H1 (cell line): ENCODE measurements at regions not wholly inside any gene's neighbourhood (a gene's known extent, or its start where the extent isn't known, plus 50 kb on each side); places are given as distances from the start of the nearest gene placed in this dataset.

ENCODE experiments used
- CTCF ChIA-PET: fragments of 300-600 bp; sonication (Branson Sonifier 250); formaldehyde crosslinking; loops from one replicate; lab custom pipeline; 2021; ENCODE audit not compliant: partially characterized antibody; lab: Charles Lee
- POLR2A ChIA-PET: fragments of 300-600 bp; sonication (Branson Sonifier 250); formaldehyde crosslinking; loops from one replicate; lab custom pipeline; 2021; ENCODE audit warnings: inconsistent platforms; ENCODE audit not compliant: partially characterized antibody; lab: Charles Lee
- DNase-seq, 2 experiments: peaks; one replicate each; pipeline versions ENCODE4 v3.0.0 to v3.0.0-alpha.2; 2010 to 2022; ENCODE audit warnings: low spot score in 2 of 2, low read depth in 1 of 2, mixed read lengths in 1 of 2
- FAIRE-seq: peaks from 2 replicates; lab custom pipeline; 2011; peaks lifted over from hg19 to GRCh38; lab: Jason Lieb, UNC
- H2AFZ ChIP-seq: 2 replicates; pipeline ENCODE4 v1.8.1; 2012; ENCODE audit warnings: low read length, inconsistent platforms
- H2AK5ac ChIP-seq: 2 replicates; pipeline ENCODE4 v1.6.1; 2013; ENCODE audit warnings: low read depth, low read length
- H2BK120ac ChIP-seq: replicated peaks from 2 replicates; pipeline ENCODE3; 2013; ENCODE audit warnings: low read depth, low read length, inconsistent platforms
- H2BK12ac ChIP-seq: 2 replicates; pipeline ENCODE4 v1.6.1; 2013; ENCODE audit warnings: low read depth, low read length
- H2BK15ac ChIP-seq: 2 replicates; pipeline ENCODE4 v1.6.1; 2013; ENCODE audit warnings: low read length
- H2BK20ac ChIP-seq: 2 replicates; pipeline ENCODE4 v1.6.1; 2013; ENCODE audit warnings: low read length
- H2BK5ac ChIP-seq: 2 replicates; pipeline ENCODE4 v1.6.1; 2013; ENCODE audit warnings: low read depth, low read length
- H3K14ac ChIP-seq: 2 replicates; pipeline ENCODE4 v1.6.1; 2013; ENCODE audit warnings: inconsistent platforms; ENCODE audit not compliant: insufficient read length
- H3K18ac ChIP-seq: 2 replicates; pipeline ENCODE4 v1.6.1; 2013; ENCODE audit warnings: low read length; ENCODE audit errors: extremely low read depth
- H3K23ac ChIP-seq: 2 replicates; pipeline ENCODE4 v1.6.1; 2013; ENCODE audit warnings: inconsistent platforms; ENCODE audit not compliant: insufficient read length
- H3K23me2 ChIP-seq: 2 replicates; pipeline ENCODE4 v1.6.1; 2013; ENCODE audit warnings: low read depth, low read length
- H3K27ac ChIP-seq: 2 replicates; pipeline ENCODE4 v1.6.1; 2011; ENCODE audit warnings: low read depth, low read length, inconsistent platforms
- H3K27me3 ChIP-seq, 4 experiments: replicated peaks in 1 of 4; 1 replicate in 1 of 4; 2 replicates in 3 of 4; pipeline versions ENCODE4 v1.6.1 to v1.8.1; 2011 to 2013; ENCODE audit warnings: low read length in 3 of 4, mild to moderate bottlenecking in 3 of 4, inconsistent platforms in 2 of 4, mixed read lengths in 2 of 4, moderate library complexity in 1 of 4; ENCODE audit not compliant: control insufficient read depth in 3 of 4, insufficient read depth in 3 of 4; ENCODE audit errors: extremely low read depth in 1 of 4
- H3K36me3 ChIP-seq, 4 experiments: 2 replicates each; pipeline versions ENCODE4 v1.6.1 to v1.8.1; 2011 to 2013; ENCODE audit warnings: mild to moderate bottlenecking in 4 of 4, low read length in 3 of 4, moderate library complexity in 2 of 4, control low read depth in 1 of 4, inconsistent platforms in 1 of 4; ENCODE audit not compliant: insufficient read depth in 4 of 4, control insufficient read depth in 2 of 4
- H3K4ac ChIP-seq: replicated peaks from 2 replicates; pipeline ENCODE3; 2013; ENCODE audit warnings: low read length, low read depth, mixed read lengths, inconsistent platforms; ENCODE audit not compliant: insufficient read length
- H3K4me1 ChIP-seq, 4 experiments: replicated peaks in 1 of 4; 1 replicate in 1 of 4; 2 replicates in 3 of 4; pipeline versions ENCODE4 v1.6.1 to v1.8.1; 2011 to 2013; ENCODE audit warnings: low read length in 3 of 4, inconsistent platforms in 2 of 4, mixed read lengths in 1 of 4; ENCODE audit not compliant: insufficient read depth in 4 of 4, control insufficient read depth in 3 of 4
- H3K4me2 ChIP-seq, 2 experiments: 2 replicates each; pipeline versions ENCODE4 v1.6.1 to v1.8.1; 2011 to 2013; ENCODE audit warnings: low read depth in 2 of 2, low read length in 2 of 2, control low read depth in 1 of 2, inconsistent platforms in 1 of 2, mild to moderate bottlenecking in 1 of 2; ENCODE audit not compliant: insufficient read depth in 1 of 2
- H3K4me3 ChIP-seq, 4 experiments: fragments of 200-600, 300-600 bp in 1 of 4; sonication (generic), shearing (Covaris generic), sonication (Bioruptor Twin) in 1 of 4; 2 replicates each; pipeline versions ENCODE4 v1.5.1 to v1.8.1; 2011 to 2016; ENCODE audit warnings: low read length in 4 of 4, low read depth in 3 of 4, control low read depth in 2 of 4, inconsistent platforms in 2 of 4, mild to moderate bottlenecking in 2 of 4, mixed read lengths in 1 of 4, moderate library complexity in 1 of 4; ENCODE audit not compliant: insufficient read depth in 2 of 4; ENCODE audit errors: extremely low read depth in 1 of 4
- H3K56ac ChIP-seq: replicated peaks from 2 replicates; pipeline ENCODE3; 2013; ENCODE audit warnings: low read depth, mild to moderate bottlenecking, mixed read lengths, low read length, inconsistent platforms; ENCODE audit not compliant: insufficient read length
- H3K79me1 ChIP-seq: 2 replicates; pipeline ENCODE4 v1.6.1; 2013; ENCODE audit warnings: low read depth, low read length, control low read depth
- H3K79me2 ChIP-seq, 2 experiments: 2 replicates each; pipeline versions ENCODE4 v1.6.1 to v1.8.1; 2012 to 2013; ENCODE audit warnings: low read length in 2 of 2, mild to moderate bottlenecking in 2 of 2, inconsistent platforms in 1 of 2; ENCODE audit not compliant: insufficient read depth in 2 of 2, control insufficient read depth in 1 of 2
- H3K9ac ChIP-seq, 4 experiments: replicated peaks in 1 of 4; 1 replicate in 1 of 4; 2 replicates in 3 of 4; pipeline versions ENCODE4 v1.6.1 to v1.8.1; 2011 to 2013; ENCODE audit warnings: low read depth in 3 of 4, low read length in 3 of 4, control low read depth in 2 of 4, mild to moderate bottlenecking in 2 of 4, moderate library complexity in 2 of 4, inconsistent platforms in 1 of 4; ENCODE audit errors: extremely low read depth in 1 of 4
- H3K9me3 ChIP-seq, 2 experiments: 2 replicates each; pipeline versions ENCODE4 v1.6.1 to v1.8.1; 2012 to 2013; ENCODE audit warnings: mild to moderate bottlenecking in 2 of 2, moderate library complexity in 2 of 2, control low read depth in 1 of 2, inconsistent platforms in 1 of 2, low read depth in 1 of 2, low read length in 1 of 2, mixed read lengths in 1 of 2; ENCODE audit not compliant: insufficient read depth in 2 of 2
- H4K20me1 ChIP-seq, 2 experiments: replicated peaks in 1 of 2; 2 replicates each; pipeline versions ENCODE3 to v1.8.1; 2011 to 2013; ENCODE audit warnings: inconsistent platforms in 2 of 2, low read length in 2 of 2, mild to moderate bottlenecking in 1 of 2; ENCODE audit not compliant: insufficient read depth in 2 of 2, control insufficient read depth in 1 of 2
- H4K5ac ChIP-seq: 2 replicates; pipeline ENCODE4 v1.6.1; 2013; ENCODE audit warnings: low read length, low read depth, mixed read lengths, inconsistent platforms; ENCODE audit not compliant: insufficient read length
- H4K8ac ChIP-seq: 2 replicates; pipeline ENCODE4 v1.8.0; 2013; ENCODE audit warnings: mild to moderate bottlenecking, moderate library complexity, low read length, inconsistent platforms; ENCODE audit not compliant: insufficient read depth; ENCODE audit errors: extremely low read depth
- H4K91ac ChIP-seq: replicated peaks from 2 replicates; pipeline ENCODE3; 2013; ENCODE audit warnings: low read length, mixed read lengths, inconsistent platforms; ENCODE audit not compliant: insufficient read length
- ASH2L ChIP-seq: fragments of 200-600, 300-600 bp; sonication (generic); IDR thresholded peaks from one replicate; pipeline ENCODE4 v1.7.1; 2017; ENCODE audit warnings: low read length
- CHD2 ChIP-seq: IDR thresholded peaks from 2 replicates; pipeline ENCODE4 v1.6.1; 2012; ENCODE audit warnings: low read length, improper control_type of control experiment
- CREB1 ChIP-seq: IDR thresholded peaks from 2 replicates; pipeline ENCODE4 v1.6.1; 2012; ENCODE audit warnings: inconsistent platforms
- KDM1A ChIP-seq: fragments of 200-600, 300-600 bp; sonication (generic); IDR thresholded peaks from 2 replicates; pipeline ENCODE4 v1.7.1; 2016; ENCODE audit warnings: mild to moderate bottlenecking, low read length, borderline replicate concordance
- POLR2A ChIP-seq, 2 experiments: IDR thresholded peaks; 1 replicate in 1 of 2; 2 replicates in 1 of 2; pipeline ENCODE4 v1.6.1; 2011; ENCODE audit warnings: low read depth in 2 of 2, low read length in 2 of 2, mild to moderate bottlenecking in 2 of 2; ENCODE audit errors: control extremely low read depth in 1 of 2
- POLR2AphosphoS5 ChIP-seq: IDR thresholded peaks from 2 replicates; pipeline ENCODE4 v1.6.1; 2011; ENCODE audit warnings: low read depth, low read length
- SIX5 ChIP-seq: IDR thresholded peaks from 2 replicates; pipeline ENCODE4 v1.6.1; 2011; ENCODE audit warnings: mild to moderate bottlenecking, low read depth, low read length
- TCF12 ChIP-seq: IDR thresholded peaks from 2 replicates; pipeline ENCODE4 v1.6.1; 2011; ENCODE audit warnings: low read depth, mild to moderate bottlenecking, low read length
- WGBS, 2 experiments: shearing (Covaris generic) in 1 of 2; methylation state at CpG; one replicate each; pipeline versions ENCODE4 v1.1.6 to v1.1.7; 2013 to 2015; ENCODE audit warnings: low lambda C conversion rate in 2 of 2, mixed read lengths in 2 of 2, inconsistent platforms in 1 of 2, low coverage in 1 of 2, missing lambda C conversion rate in 1 of 2; ENCODE audit not compliant: insufficient replicate concordance in 2 of 2, insufficient coverage in 1 of 2, insufficient read length in 1 of 2; ENCODE audit errors: extremely low coverage in 1 of 2, missing lambda C conversion rate in 1 of 2; 5-methylcytosine and 5-hydroxymethylcytosine counted together

DNA sequence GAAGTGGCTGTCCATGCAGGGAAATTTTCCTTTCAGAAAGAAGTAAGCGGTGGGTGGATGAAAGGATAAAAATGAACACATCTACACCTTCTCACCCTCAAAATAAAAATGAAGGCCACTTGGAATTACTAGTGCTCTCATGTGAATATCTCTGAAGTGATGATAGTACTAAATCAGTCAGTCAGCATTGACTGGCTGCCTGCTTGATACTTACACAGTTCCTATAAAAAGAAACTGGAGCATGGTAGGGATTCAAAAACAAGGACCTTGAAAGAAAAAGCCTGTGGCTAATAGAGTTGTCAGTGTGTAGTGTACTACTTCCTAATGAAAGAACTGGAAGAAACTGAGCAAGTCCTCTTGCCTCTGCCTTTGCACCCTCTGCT, 239.7 kb downstream of the HLX start:
- H2BK5ac ChIP-seq = no peak overlapping the region
- POLR2A ChIA-PET = no interaction called here
- TF ChIP-seq ASH2L (no peak), SIX5 (no peak), TCF12 (no peak), POLR2A (IDR thresholded peaks at IDR 0.05; ENCODE audit: control extremely low read depth in 1 of 2, low read depth in 2 of 2, low read length in 2 of 2) (no peak), POLR2AphosphoS5 (no peak), KDM1A (no peak), CHD2 (no peak), CREB1 (no peak)

More for the DNA sequence above, 239.7 kb downstream of the HLX start:
- Histone ChIP-seq H2BK20ac (no peak overlapping the region), H3K56ac (no peak overlapping the region), H3K18ac (no peak overlapping the region), H3K23ac (no peak overlapping the region), H4K8ac (no peak overlapping the region), H2BK15ac (no peak overlapping the region), H3K79me1 (no peaks in the 10 kb centered on the region), H3K4ac (no peak overlapping the region), H3K9ac (no peak overlapping the region), H4K5ac (no peak overlapping the region), H3K36me3 (no peaks in the 10 kb centered on the region), H3K79me2 (no peaks in the 10 kb centered on the region), H3K23me2 (no peaks in the 10 kb centered on the region), H3K9me3 (no peaks in the 10 kb centered on the region; a peak in 1 of 4 replicates), H2BK12ac (no peak overlapping the region), H4K91ac (no peak overlapping the region), H3K4me3 (no peak overlapping the region), H3K27ac (no peak overlapping the region), H3K14ac (no peak overlapping the region), H3K4me1 (no peaks in the 10 kb centered on the region), H4K20me1 (no peaks in the 10 kb centered on the region), H3K27me3 (no peaks in the 10 kb centered on the region), H3K4me2 (no peak overlapping the region), H2AFZ (no peak overlapping the region), H2AK5ac (no peak overlapping the region), H2BK120ac (no peak overlapping the region)
- CTCF ChIA-PET = no interaction called here
- FAIRE-seq (no peak), DNase-seq (no peak)
- 95% methylated on average over 1 of the region's 1 CpG; no CpG with 5 or more reads in 1 of the 2 experiments for WGBS, 2 experiments
